Fibroblast of the aortic adventitia (primary cell): ENCODE measurements at regions not wholly inside any gene's neighbourhood (a gene's known extent, or its start where the extent isn't known, plus 50 kb on each side); places are given as distances from the start of the nearest gene placed in this dataset.

Experiments
- DNase-seq: peaks from one replicate; pipeline ENCODE4 v3.0.0-alpha.2; 2010; ENCODE audit warnings: low read depth
- H3K4me3 ChIP-seq: 2 replicates; pipeline ENCODE4 v1.5.1; 2011; ENCODE audit warnings: low read depth, mild to moderate bottlenecking, control low read depth, low read length, moderate library complexity
- CTCF ChIP-seq: IDR thresholded peaks from 2 replicates; pipeline ENCODE4 v1.5.1; 2011; ENCODE audit warnings: mild to moderate bottlenecking, low read length, control low read depth, inconsistent platforms; ENCODE audit not compliant: insufficient read depth

- no peak for DNase-seq
- no peak for TF ChIP-seq CTCF
- H3K4me3 ChIP-seq: no peak overlapping the region
Measured at GRCh38 chr22:49490692-49491091, 337.0 kb downstream of the BRD1 start.

GRCh38 chr22:49489821-49490220, 337.9 kb downstream of the BRD1 start:
- no peak for DNase-seq
- H3K4me3 ChIP-seq: no peak overlapping the region
- TF ChIP-seq CTCF: no peak

- no peak for TF ChIP-seq CTCF
- no peak overlapping the region for H3K4me3 ChIP-seq
- DNase-seq: no peak
Measured at GRCh38 chr22:49488943-49489342, 338.7 kb downstream of the BRD1 start.

- no peak overlapping the region for H3K4me3 ChIP-seq
- no peak for TF ChIP-seq CTCF
- DNase-seq: no peak
Measured at GRCh38 chr22:49487950-49488349, 339.7 kb downstream of the BRD1 start.

- H3K4me3 ChIP-seq: no peak overlapping the region
- TF ChIP-seq CTCF: no peak
- DNase-seq: no peak
Measured at GRCh38 chr22:49486225-49486624, 341.4 kb downstream of the BRD1 start.

GRCh38 chr22:49483946-49484345, 343.7 kb downstream of the BRD1 start:
- TF ChIP-seq CTCF: no peak
- no peak for DNase-seq
- no peak overlapping the region for H3K4me3 ChIP-seq

GRCh38 chr22:49483281-49483870, 344.3 kb downstream of the BRD1 start:
- DNase-seq: no peak
- no peak overlapping the region for H3K4me3 ChIP-seq
- TF ChIP-seq CTCF: no peak
